ENCODE measurements at regions not wholly inside any gene's neighbourhood (a gene's known extent, or its start where the extent isn't known, plus 50 kb on each side); places are given as distances from the start of the nearest gene placed in this dataset.
"Not testable (repeated sequence)": the region's sequence is repeated elsewhere in the genome, so short reads cannot be mapped to it uniquely, and the experiment has no call there.

DNA sequence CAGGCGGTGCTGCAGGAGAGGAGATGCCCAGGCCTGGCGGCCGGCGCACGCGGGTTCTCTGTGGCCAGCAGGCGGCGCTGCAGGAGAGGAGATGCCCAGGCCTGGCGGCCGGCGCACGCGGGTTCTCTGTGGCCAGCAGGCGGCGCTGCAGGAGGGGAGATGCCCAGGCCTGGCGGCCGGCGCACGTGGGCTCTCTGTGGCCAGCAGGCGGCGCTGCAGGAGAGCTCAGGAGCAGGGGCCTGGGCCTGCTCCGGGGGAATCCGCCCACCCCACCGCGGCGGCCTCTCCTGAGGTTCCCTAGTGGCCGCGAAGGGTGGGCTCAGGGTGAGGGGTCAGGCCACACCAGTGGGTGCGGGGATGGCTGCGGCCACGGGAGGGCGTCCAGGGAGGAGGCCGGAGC is 75.9 kb downstream of the OR4F16 start:
- not testable (repeated sequence) for DNase-seq

DNA sequence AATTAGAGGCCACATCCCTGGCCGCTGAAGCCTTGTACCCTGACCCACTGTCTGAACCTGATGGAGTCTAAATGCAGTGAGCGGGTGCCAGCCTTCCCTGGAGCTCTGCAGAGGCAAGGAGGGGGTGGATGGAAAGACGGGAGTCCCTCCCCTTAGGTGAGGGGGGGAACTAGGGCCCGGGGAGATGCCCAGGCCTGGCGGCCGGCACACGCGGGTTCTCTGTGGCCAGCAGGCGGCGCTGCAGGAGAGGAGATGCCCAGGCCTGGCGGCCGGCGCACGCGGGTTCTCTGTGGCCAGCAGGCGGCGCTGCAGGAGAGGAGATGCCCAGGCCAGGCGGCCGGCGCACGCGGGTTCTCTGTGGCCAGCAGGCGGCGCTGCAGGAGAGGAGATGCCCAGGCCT is 77.3 kb downstream of the OR4F16 start:
- not testable (repeated sequence) for DNase-seq

DNA sequence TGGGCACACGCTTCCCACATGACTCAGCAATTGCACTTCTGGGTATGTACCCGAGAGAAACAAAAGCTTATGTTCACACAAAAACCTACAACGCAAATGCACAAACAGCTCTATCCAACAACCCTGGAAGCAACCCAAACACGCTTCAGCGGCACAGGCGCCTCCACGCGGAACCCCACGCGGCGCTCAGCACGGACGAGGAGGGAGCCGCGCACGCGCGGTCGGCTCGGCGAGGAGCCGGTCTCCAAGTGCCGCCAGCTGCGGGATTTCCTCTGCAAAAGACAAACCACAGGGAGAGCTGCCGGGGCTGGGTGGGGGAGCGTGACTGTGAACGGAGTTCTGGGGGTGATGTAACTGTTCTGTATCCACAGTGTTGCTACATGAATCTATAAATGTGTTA is 81.2 kb downstream of the OR4F16 start:
- peak in 1 of 2 donors; percentile 13 for DNase-seq

DNA sequence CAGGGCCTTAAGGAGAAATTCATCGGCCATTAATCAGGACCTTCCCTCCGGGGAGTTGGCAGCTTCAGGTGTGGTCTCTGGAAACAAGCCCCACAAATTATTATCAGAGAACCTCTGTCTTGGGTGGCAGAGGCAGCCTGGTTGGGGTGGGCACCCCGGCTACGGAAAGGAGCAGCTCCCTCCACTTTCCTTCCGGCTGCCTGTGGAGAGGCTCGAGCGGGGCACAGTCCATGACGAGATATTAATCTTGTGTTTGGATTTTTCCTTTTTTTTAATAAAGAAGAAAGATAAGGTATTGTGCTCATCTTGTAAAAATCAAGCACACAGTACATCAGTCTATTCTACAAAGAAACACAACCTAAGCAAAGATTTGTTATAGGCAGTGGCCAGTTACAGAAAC is 98.2 kb downstream of the OR4F16 start:
- DNase-seq = not testable (repeated sequence)

DNA sequence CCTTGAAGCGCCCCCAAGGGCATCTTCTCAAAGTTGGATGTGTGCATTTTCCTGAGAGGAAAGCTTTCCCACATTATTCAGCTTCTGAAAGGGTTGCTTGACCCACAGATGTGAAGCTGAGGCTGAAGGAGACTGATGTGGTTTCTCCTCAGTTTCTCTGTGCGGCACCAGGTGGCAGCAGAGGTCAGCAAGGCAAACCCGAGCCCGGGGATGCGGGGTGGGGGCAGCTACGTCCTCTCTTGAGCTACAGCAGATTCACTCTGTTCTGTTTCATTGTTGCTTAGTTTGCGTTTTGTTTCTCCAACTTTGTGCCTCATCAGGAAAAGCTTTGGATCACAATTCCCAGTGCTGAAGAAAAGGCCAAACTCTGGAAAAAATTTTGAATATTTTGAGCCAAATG is 100.5 kb downstream of the OR4F16 start:
- DNase-seq = peak; percentile 52 to 60

All from stimulated activated CD4-positive, alpha-beta T cell treated with anti-CD3 and anti-CD28 coated beads, Interleukin-2, amount 100 ng/mL, for 48 hours (primary cell).